HG03439 (cell line): ENCODE measurements at regions not wholly inside any gene's neighbourhood (a gene's known extent, or its start where the extent isn't known, plus 50 kb on each side); places are given as distances from the start of the nearest gene placed in this dataset.
"Not testable (repeated sequence)": the region's sequence is repeated elsewhere in the genome, so short reads cannot be mapped to it uniquely, and the experiment has no call there.

Experiments
- ATAC-seq: cut with Tn5 transposase; IDR thresholded peaks from one replicate; pipeline ENCODE4 v1.9.1; 2021; ENCODE audit warnings: mild to moderate bottlenecking, moderate library complexity; ENCODE audit not compliant: unreplicated experiment

- ATAC-seq, result no peak
These were observed 766.7 kb downstream of the GBE1 start for GRCh38 chr3:80994767-80995166.

GRCh38 chr3:80994085-80994665 lies 767.3 kb downstream of the GBE1 start:
- no peak for ATAC-seq

- peak; percentile 54 for ATAC-seq
These were observed 768.1 kb downstream of the GBE1 start for GRCh38 chr3:80993241-80993945.

- ATAC-seq, result no peak
These were observed 777.7 kb downstream of the GBE1 start for GRCh38 chr3:80983753-80984152.

GRCh38 chr3:80978216-80978969 lies 783.1 kb downstream of the GBE1 start:
- no peak for ATAC-seq

- no peak for ATAC-seq
These were observed 791.2 kb downstream of the GBE1 start for GRCh38 chr3:80970292-80970691.

GRCh38 chr3:80929576-80929975 lies 831.9 kb downstream of the GBE1 start:
- no peak for ATAC-seq

GRCh38 chr3:80914854-80915253 lies 846.6 kb downstream of the GBE1 start:
- no peak for ATAC-seq

GRCh38 chr3:80898211-80898610 lies 863.2 kb downstream of the GBE1 start:
- ATAC-seq, result no peak

- not testable (repeated sequence) for ATAC-seq
These were observed 864.4 kb downstream of the GBE1 start for GRCh38 chr3:80897005-80897404.

GRCh38 chr3:80890571-80890970 lies 870.9 kb downstream of the GBE1 start:
- no peak for ATAC-seq

GRCh38 chr3:80889535-80889934 lies 871.9 kb downstream of the GBE1 start:
- ATAC-seq, result no peak

GRCh38 chr3:80870476-80871041 lies 890.9 kb downstream of the GBE1 start:
- ATAC-seq, result no peak

- no peak for ATAC-seq
These were observed 906.0 kb downstream of the GBE1 start for GRCh38 chr3:80855482-80855881.

- ATAC-seq, result no peak
These were observed 925.0 kb downstream of the GBE1 start for GRCh38 chr3:80836395-80836794.

GRCh38 chr3:80807577-80807976 lies 953.9 kb downstream of the GBE1 start:
- no peak for ATAC-seq

GRCh38 chr3:80806673-80807072 lies 954.8 kb downstream of the GBE1 start:
- no peak for ATAC-seq

GRCh38 chr3:80788914-80789313 lies 972.5 kb downstream of the GBE1 start:
- no peak for ATAC-seq

GRCh38 chr3:80785875-80786274 lies 975.6 kb downstream of the GBE1 start:
- no peak for ATAC-seq

- ATAC-seq, result no peak
These were observed 976.0 kb downstream of the GBE1 start for GRCh38 chr3:80785475-80785874.

GRCh38 chr3:80771085-80771484 lies 990.4 kb downstream of the GBE1 start:
- ATAC-seq, result no peak
